HG03575 (cell line): ENCODE measurements at regions not wholly inside any gene's neighbourhood (a gene's known extent, or its start where the extent isn't known, plus 50 kb on each side); places are given as distances from the start of the nearest gene placed in this dataset.

Experiments
- ATAC-seq: cut with Tn5 transposase; IDR thresholded peaks from one replicate; pipeline ENCODE4 v1.9.1; 2021; ENCODE audit not compliant: unreplicated experiment, insufficient number of reproducible peaks, low FRiP score; ENCODE audit errors: extremely low read depth

GRCh38 chr7:41481353-41481752, 221.5 kb downstream of the INHBA start:
- no peak for ATAC-seq

GRCh38 chr7:41478187-41478586, 224.7 kb downstream of the INHBA start:
- no peak for ATAC-seq

GRCh38 chr7:41476460-41476803, 226.5 kb downstream of the INHBA start:
- ATAC-seq: no peak

- ATAC-seq: no peak
Measured at GRCh38 chr7:41475801-41476459, 227.0 kb downstream of the INHBA start.

GRCh38 chr7:41472427-41473125, 230.3 kb downstream of the INHBA start:
- ATAC-seq: no peak

GRCh38 chr7:41470081-41470480, 232.8 kb downstream of the INHBA start:
- ATAC-seq: no peak

GRCh38 chr7:41467596-41467995, 235.3 kb downstream of the INHBA start:
- no peak for ATAC-seq

- ATAC-seq: no peak
Measured at GRCh38 chr7:41466760-41467384, 236.0 kb downstream of the INHBA start.

- no peak for ATAC-seq
Measured at GRCh38 chr7:41465571-41465970, 237.3 kb downstream of the INHBA start.

GRCh38 chr7:41463770-41464470, 239.0 kb downstream of the INHBA start:
- no peak for ATAC-seq

GRCh38 chr7:41459623-41460261, 243.1 kb downstream of the INHBA start:
- no peak for ATAC-seq

- ATAC-seq: no peak
Measured at GRCh38 chr7:41459183-41459582, 243.7 kb downstream of the INHBA start.

- ATAC-seq: no peak
Measured at GRCh38 chr7:41457832-41458437, 245.0 kb downstream of the INHBA start.

- no peak for ATAC-seq
Measured at GRCh38 chr7:41451826-41452225, 251.1 kb downstream of the INHBA start.

- ATAC-seq: no peak
Measured at GRCh38 chr7:41449694-41450093, 253.2 kb downstream of the INHBA start.

- ATAC-seq: no peak
Measured at GRCh38 chr7:41449286-41449685, 253.6 kb downstream of the INHBA start.

- no peak for ATAC-seq
Measured at GRCh38 chr7:41448104-41448503, 254.8 kb downstream of the INHBA start.

- no peak for ATAC-seq
Measured at GRCh38 chr7:41447450-41448042, 255.3 kb downstream of the INHBA start.
